DND-41 (cell line): ENCODE measurements at regions not wholly inside any gene's neighbourhood (a gene's known extent, or its start where the extent isn't known, plus 50 kb on each side); places are given as distances from the start of the nearest gene placed in this dataset.

Experiments
- EZH2 ChIP-seq: IDR thresholded peaks from 3 replicates; pipeline ENCODE4 v1.6.1; 2012; ENCODE audit warnings: borderline replicate concordance, low read depth, mild to moderate bottlenecking, moderate library complexity, low read length, inconsistent platforms; ENCODE audit not compliant: severe bottlenecking
- TF ChIP-seq, protein P1 (sequence below): IDR thresholded peaks from 2 replicates; pipeline ENCODE4 v1.5.1; 2012; ENCODE audit warnings: borderline replicate concordance, low read length, moderate library complexity, mild to moderate bottlenecking; ENCODE audit not compliant: poor library complexity, severe bottlenecking; ENCODE audit errors: extremely low read depth

DNA sequence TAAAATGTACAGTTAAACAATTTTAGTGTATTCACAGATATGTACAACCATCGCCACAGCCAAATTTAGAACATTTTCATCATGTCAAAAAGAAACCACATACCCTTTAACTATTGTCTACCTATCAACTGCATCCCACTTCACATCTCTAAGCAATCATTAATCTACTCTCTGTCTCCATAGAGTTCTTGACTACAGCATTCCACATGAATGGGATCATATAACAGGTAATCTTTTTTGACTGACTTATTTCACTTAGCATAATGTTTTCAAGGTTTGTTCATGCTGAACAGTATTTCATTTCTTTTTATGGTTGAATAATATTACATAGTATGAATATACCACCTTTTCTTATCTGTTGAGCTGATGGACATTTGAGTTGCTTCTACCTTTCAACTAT, 281.4 kb upstream of the EDA2R start:
- TF ChIP-seq, protein P1, sequence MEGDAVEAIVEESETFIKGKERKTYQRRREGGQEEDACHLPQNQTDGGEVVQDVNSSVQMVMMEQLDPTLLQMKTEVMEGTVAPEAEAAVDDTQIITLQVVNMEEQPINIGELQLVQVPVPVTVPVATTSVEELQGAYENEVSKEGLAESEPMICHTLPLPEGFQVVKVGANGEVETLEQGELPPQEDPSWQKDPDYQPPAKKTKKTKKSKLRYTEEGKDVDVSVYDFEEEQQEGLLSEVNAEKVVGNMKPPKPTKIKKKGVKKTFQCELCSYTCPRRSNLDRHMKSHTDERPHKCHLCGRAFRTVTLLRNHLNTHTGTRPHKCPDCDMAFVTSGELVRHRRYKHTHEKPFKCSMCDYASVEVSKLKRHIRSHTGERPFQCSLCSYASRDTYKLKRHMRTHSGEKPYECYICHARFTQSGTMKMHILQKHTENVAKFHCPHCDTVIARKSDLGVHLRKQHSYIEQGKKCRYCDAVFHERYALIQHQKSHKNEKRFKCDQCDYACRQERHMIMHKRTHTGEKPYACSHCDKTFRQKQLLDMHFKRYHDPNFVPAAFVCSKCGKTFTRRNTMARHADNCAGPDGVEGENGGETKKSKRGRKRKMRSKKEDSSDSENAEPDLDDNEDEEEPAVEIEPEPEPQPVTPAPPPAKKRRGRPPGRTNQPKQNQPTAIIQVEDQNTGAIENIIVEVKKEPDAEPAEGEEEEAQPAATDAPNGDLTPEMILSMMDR, result no peak
- TF ChIP-seq EZH2, result no peak
